Spinal cord (tissue), 9 donors: ENCODE measurements at regions not wholly inside any gene's neighbourhood (a gene's known extent, or its start where the extent isn't known, plus 50 kb on each side); places are given as distances from the start of the nearest gene placed in this dataset.
A peak's percentile ranks its signal among the peaks of the same experiment; 100 is the strongest.

Experiments
- DNase-seq, 6 donors: peaks; one replicate each; pipeline versions ENCODE4 v3.0.0 to v3.0.0-alpha.2; 2013 to 2015; ENCODE audit warnings: low spot score in 6 of 6, low read depth in 4 of 6
- H3K27ac ChIP-seq: one replicate; pipeline ENCODE4 v1.5.1; 2013; ENCODE audit warnings: low read depth, low read length, control low read depth
- H3K27me3 ChIP-seq: one replicate; pipeline ENCODE4 v1.6.1; 2013; ENCODE audit warnings: low read length; ENCODE audit not compliant: control insufficient read depth, insufficient read depth
- H3K36me3 ChIP-seq: one replicate; pipeline ENCODE4 v1.6.1; 2013; ENCODE audit warnings: low read length; ENCODE audit not compliant: control insufficient read depth, insufficient read depth
- H3K4me1 ChIP-seq: one replicate; pipeline ENCODE4 v1.6.1; 2013; ENCODE audit warnings: low read length; ENCODE audit not compliant: control insufficient read depth, insufficient read depth
- H3K4me3 ChIP-seq: one replicate; pipeline ENCODE4 v1.5.1; 2013; ENCODE audit warnings: low read depth, low read length, control low read depth
- H3K9me3 ChIP-seq: one replicate; pipeline ENCODE4 v1.6.1; 2013; ENCODE audit warnings: low read length; ENCODE audit not compliant: control insufficient read depth, insufficient read depth
- WGBS: methylation state at CpG from one replicate; pipeline ENCODE4 v1.1.5; 2013; ENCODE audit warnings: missing lambda C conversion rate; ENCODE audit not compliant: insufficient coverage; 5-methylcytosine and 5-hydroxymethylcytosine counted together
- donor health status: healthy.

GRCh38 chr12:69067713-69068112 lies 134.7 kb upstream of the CPM start:
- H3K27ac ChIP-seq: no peak overlapping the region
- no peak overlapping the region for H3K4me3 ChIP-seq
- H3K27me3 ChIP-seq: no peaks in the 10 kb centered on the region
- no peaks in the 10 kb centered on the region for H3K36me3 ChIP-seq
- no peak for DNase-seq
- 29% methylated on average over 1 of the region's 6 CpGs for WGBS
- H3K4me1 ChIP-seq: no peaks in the 10 kb centered on the region
- no peaks in the 10 kb centered on the region for H3K9me3 ChIP-seq

GRCh38 chr12:69068448-69068847 lies 135.5 kb upstream of the CPM start:
- Histone ChIP-seq H3K27ac (no peak overlapping the region), H3K4me1 (no peaks in the 10 kb centered on the region), H3K9me3 (no peaks in the 10 kb centered on the region), H3K36me3 (no peaks in the 10 kb centered on the region), H3K27me3 (no peaks in the 10 kb centered on the region), H3K4me3 (no peak overlapping the region)
- 75% methylated on average over 1 of the region's 3 CpGs for WGBS
- DNase-seq: no peak

DNA sequence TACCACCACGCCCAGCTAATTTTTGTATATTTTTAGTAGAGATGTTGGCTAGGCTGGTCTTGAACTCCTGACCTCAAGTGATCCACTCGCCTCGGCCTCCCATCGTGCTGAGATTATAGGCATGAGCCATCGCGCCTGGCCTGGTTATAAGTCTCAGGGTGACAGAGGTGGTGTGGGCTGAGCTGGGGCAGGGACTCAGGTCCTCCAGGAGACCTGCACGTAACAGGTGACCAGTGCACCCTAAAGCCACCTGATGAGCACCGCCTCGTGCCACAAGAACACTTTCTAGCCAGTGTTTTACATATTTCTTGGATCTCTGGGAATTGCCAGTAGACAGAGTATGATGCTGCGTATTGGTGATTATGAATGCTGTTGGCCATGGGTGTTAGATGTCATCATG lies 136.5 kb upstream of the CPM start:
- no peak overlapping the region for H3K27ac ChIP-seq
- WGBS: 93% methylated on average over 6 of the region's 10 CpGs

GRCh38 chr12:69070319-69071090 lies 137.5 kb upstream of the CPM start:
- WGBS: 49% methylated on average over 2 of the region's 6 CpGs
- Histone ChIP-seq H3K4me3 (no peak overlapping the region), H3K36me3 (no peaks in the 10 kb centered on the region), H3K27me3 (no peaks in the 10 kb centered on the region), H3K27ac (no peak overlapping the region), H3K9me3 (no peaks in the 10 kb centered on the region), H3K4me1 (no peaks in the 10 kb centered on the region)
- peak in 4 of 6 donors; percentile 8 to 77 (median 50) for DNase-seq

More for the DNA sequence above, 136.5 kb upstream of the CPM start:
- no peak for DNase-seq
- no peaks in the 10 kb centered on the region for H3K27me3 ChIP-seq
- H3K9me3 ChIP-seq: no peaks in the 10 kb centered on the region
- H3K4me3 ChIP-seq: no peak overlapping the region
- no peaks in the 10 kb centered on the region for H3K4me1 ChIP-seq
- no peaks in the 10 kb centered on the region for H3K36me3 ChIP-seq

DNA sequence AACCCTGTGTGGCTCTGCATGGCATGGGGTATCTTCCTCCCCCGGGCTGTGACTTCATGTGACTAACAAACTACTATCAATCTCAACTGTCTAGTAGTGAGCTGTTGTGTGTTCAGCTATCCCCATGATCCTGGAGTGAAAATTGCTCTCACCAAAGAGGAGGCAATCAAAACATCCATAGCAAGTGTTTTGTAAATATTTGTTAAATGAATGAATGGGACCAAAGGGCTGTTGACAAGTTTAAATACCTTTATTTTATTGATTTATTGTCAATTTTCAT lies 138.1 kb upstream of the CPM start:
- no peaks in the 10 kb centered on the region for H3K9me3 ChIP-seq
- no peak for DNase-seq
- no peak overlapping the region for H3K27ac ChIP-seq
- H3K4me3 ChIP-seq: no peak overlapping the region
- no peaks in the 10 kb centered on the region for H3K36me3 ChIP-seq
- H3K27me3 ChIP-seq: no peaks in the 10 kb centered on the region
- no CpG with 5 or more reads among the region's 1 CpG for WGBS
- no peaks in the 10 kb centered on the region for H3K4me1 ChIP-seq

- Histone ChIP-seq H3K36me3 (no peaks in the 10 kb centered on the region), H3K4me1 (no peaks in the 10 kb centered on the region), H3K27ac (no peak overlapping the region), H3K27me3 (no peaks in the 10 kb centered on the region), H3K9me3 (no peaks in the 10 kb centered on the region), H3K4me3 (no peak overlapping the region)
- DNase-seq: no peak
These were observed 140.1 kb upstream of the CPM start for GRCh38 chr12:69073035-69073434.

- no peak for DNase-seq
These were observed 141.8 kb upstream of the CPM start for GRCh38 chr12:69074556-69075349.

GRCh38 chr12:69083689-69084088 lies 150.7 kb upstream of the CPM start:
- no peaks in the 10 kb centered on the region for H3K36me3 ChIP-seq
- H3K27ac ChIP-seq: no peak overlapping the region
- no peaks in the 10 kb centered on the region for H3K4me1 ChIP-seq
- 58% methylated on average over 4 of the region's 5 CpGs for WGBS
- H3K9me3 ChIP-seq: no peaks in the 10 kb centered on the region
- H3K4me3 ChIP-seq: no peak overlapping the region
- no peak for DNase-seq
- no peaks in the 10 kb centered on the region for H3K27me3 ChIP-seq

More at GRCh38 chr12:69074556-69075349, 141.8 kb upstream of the CPM start:
- Histone ChIP-seq H3K4me3 (no peak overlapping the region), H3K27ac (no peak overlapping the region), H3K4me1 (no peaks in the 10 kb centered on the region), H3K27me3 (no peaks in the 10 kb centered on the region), H3K9me3 (no peaks in the 10 kb centered on the region), H3K36me3 (no peaks in the 10 kb centered on the region)
- WGBS: no CpG with 5 or more reads among the region's 5 CpGs

- Histone ChIP-seq H3K27me3 (no peaks in the 10 kb centered on the region), H3K4me1 (no peaks in the 10 kb centered on the region), H3K9me3 (no peaks in the 10 kb centered on the region), H3K36me3 (no peaks in the 10 kb centered on the region), H3K4me3 (no peak overlapping the region), H3K27ac (no peak overlapping the region)
- DNase-seq: no peak
These were observed 151.9 kb upstream of the CPM start for GRCh38 chr12:69084816-69085378.

GRCh38 chr12:69085852-69086251 lies 152.9 kb upstream of the CPM start:
- Histone ChIP-seq H3K27me3 (no peaks in the 10 kb centered on the region), H3K4me3 (no peak overlapping the region), H3K36me3 (no peaks in the 10 kb centered on the region), H3K4me1 (no peaks in the 10 kb centered on the region), H3K27ac (no peak overlapping the region), H3K9me3 (no peaks in the 10 kb centered on the region)
- DNase-seq: no peak
- no CpG with 5 or more reads among the region's 2 CpGs for WGBS
